T-helper 2 cell treated with Interferon-gamma antibody and Interleukin-4, amounts not matched to agents 5 μg/mL and 100 μg/mL, for 36 hours (primary cell): ENCODE measurements at regions not wholly inside any gene's neighbourhood (a gene's known extent, or its start where the extent isn't known, plus 50 kb on each side); places are given as distances from the start of the nearest gene placed in this dataset.
"Not testable (repeated sequence)": the region's sequence is repeated elsewhere in the genome, so short reads cannot be mapped to it uniquely, and the experiment has no call there.

Source experiments
- DNase-seq: peaks from one replicate; pipeline ENCODE4 v3.0.0; 2021; ENCODE audit warnings: low spot score
- H3K27ac Mint-ChIP-seq: one replicate; pipeline ENCODE4 v1.8.0; 2021; ENCODE audit warnings: mild to moderate bottlenecking, mixed read lengths
- H3K27me3 Mint-ChIP-seq: one replicate; pipeline ENCODE4 v1.8.0; 2021; ENCODE audit warnings: low read depth, mixed read lengths
- H3K36me3 Mint-ChIP-seq: one replicate; pipeline ENCODE4 v1.8.0; 2021; ENCODE audit warnings: low read depth, mixed read lengths
- H3K4me1 Mint-ChIP-seq: one replicate; pipeline ENCODE4 v1.8.0; 2021; ENCODE audit warnings: low read depth, mixed read lengths
- H3K4me3 Mint-ChIP-seq: one replicate; pipeline ENCODE4 v1.8.0; 2022; ENCODE audit warnings: mild to moderate bottlenecking, moderate library complexity, mixed read lengths
- H3K9me3 Mint-ChIP-seq: one replicate; pipeline ENCODE4 v1.8.0; 2021; ENCODE audit warnings: mixed read lengths

DNA sequence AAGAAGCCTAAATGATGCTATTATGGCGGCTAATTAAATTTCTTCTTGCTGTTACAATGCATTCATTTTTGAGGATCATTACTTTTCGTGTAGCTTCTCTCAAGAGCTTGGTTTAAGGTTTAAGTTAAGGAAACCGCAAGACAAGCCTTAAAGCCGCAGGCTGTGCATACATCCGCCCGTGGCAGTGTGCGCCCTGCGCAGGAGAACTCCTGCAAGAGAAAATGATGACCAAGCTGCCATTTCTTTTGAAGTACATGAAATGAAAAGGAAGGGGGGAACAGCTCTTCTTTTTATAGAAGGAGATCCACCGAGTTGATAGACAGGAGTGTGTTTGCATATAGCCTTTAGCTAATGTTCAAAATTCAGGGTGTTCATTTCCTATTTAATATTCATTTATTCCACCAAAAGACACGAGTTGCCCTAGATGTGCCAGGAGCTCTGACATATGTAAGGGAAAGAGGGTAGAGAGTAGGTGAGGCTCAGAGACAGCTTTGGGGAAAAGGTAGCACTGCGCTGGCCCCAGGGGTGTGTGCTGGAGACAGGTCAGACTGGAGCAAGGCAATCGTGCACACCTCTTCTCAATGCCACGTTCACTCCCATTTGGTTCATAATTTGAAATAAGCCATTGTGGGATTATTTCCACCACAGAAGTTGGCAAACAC lies 112.1 kb upstream of the LDB2 start:
- no peaks in the 10 kb centered on the region for H3K36me3 Mint-ChIP-seq
- H3K4me1 Mint-ChIP-seq, result no peaks in the 10 kb centered on the region
- H3K4me3 Mint-ChIP-seq, result no peak overlapping the region
- H3K9me3 Mint-ChIP-seq, result no peaks in the 10 kb centered on the region
- no peak for DNase-seq
- H3K27ac Mint-ChIP-seq, result no peak overlapping the region
- H3K27me3 Mint-ChIP-seq, result no peaks in the 10 kb centered on the region

DNA sequence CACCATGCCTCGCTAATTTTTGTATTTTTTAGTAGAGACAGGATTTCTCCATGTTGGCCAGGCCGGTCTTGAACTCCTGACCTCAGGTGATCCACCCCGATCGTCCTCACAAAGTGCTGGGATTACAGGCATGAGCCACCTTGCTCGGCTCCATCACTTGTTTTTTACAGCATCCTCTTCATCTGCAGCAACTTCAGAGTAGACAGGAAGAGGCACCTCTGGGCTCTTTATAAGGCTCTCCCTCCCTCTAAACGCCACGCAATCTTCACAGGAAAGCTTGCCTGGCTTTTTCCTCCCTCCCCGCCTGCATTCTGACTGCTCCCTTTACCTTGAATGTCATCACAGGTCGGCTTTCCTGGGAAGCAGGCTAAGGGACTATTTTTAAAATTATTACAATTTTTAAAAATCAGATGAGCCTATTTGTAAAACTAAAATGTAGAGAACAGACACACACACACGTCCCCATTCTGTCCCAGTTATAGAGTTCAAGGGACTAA lies 111.5 kb upstream of the LDB2 start:
- Mint-ChIP-seq H3K27me3 (no peaks in the 10 kb centered on the region), H3K4me3 (no peak overlapping the region), H3K4me1 (no peaks in the 10 kb centered on the region), H3K27ac (no peak overlapping the region), H3K36me3 (no peaks in the 10 kb centered on the region), H3K9me3 (no peaks in the 10 kb centered on the region)
- no peak for DNase-seq

DNA sequence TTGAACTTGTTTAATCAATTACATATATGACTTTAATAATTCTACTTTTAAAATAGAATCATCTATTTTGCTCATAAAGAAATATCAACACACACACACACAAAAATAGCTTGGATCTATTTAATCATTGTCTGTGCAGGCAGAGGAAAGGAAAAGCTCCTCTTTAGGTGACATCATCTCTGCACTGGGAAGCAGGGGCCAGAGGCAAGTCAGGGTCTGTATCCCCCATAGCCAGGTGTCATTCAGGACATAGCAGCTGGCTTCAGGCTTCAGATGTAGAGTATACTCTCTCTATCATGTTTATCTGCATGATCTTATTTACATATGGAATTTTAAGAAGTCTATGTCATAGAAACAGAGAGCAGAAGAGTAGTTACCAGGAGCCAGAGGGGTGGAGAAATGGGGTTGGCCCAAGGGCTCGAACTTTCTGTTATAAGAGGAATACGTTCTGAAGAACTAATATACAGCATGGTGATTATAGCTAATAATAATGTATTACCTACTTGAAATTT lies 110.4 kb upstream of the LDB2 start:
- no peak overlapping the region for H3K27ac Mint-ChIP-seq
- no peaks in the 10 kb centered on the region for H3K27me3 Mint-ChIP-seq
- no peak overlapping the region for H3K4me3 Mint-ChIP-seq
- H3K9me3 Mint-ChIP-seq, result no peaks in the 10 kb centered on the region
- no peak for DNase-seq
- H3K4me1 Mint-ChIP-seq, result no peaks in the 10 kb centered on the region
- no peaks in the 10 kb centered on the region for H3K36me3 Mint-ChIP-seq

DNA sequence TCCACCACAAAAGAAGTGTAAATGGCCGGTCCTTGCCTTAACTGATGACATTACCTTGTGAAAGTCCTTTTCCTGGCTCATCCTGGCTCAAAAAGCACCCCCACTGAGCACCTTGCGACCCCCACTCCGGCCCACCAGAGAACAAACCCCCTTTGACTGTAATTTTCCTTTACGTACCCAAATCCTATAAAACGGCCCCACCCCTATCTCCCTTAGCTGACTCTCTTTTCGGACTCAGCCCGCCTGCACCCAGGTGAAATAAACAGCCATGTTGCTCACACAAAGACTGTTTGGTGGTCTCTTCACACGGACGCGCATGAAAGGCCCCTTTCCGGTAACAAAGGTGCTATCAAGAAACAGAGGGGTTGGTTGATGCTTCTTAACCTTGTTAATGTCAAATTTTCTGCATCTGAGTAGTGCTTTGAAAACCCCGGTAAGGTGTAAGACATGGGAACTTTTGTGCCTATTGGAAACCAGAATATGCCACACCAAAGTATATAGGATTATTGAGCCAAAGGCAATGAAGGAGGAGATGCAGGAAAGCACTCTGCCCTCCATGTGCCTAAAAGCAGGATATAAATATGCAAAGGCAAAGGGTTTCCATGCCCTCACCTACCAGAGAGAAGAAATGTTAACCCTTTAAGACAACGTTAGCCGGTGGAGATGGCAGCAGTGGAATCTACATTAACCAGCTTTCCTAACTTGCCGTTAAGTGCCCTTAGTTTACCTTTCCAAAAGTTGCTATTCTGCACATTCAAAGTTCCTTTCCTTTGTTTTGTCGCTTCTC lies 105.4 kb upstream of the LDB2 start:
- not testable (repeated sequence) for H3K27ac Mint-ChIP-seq, DNase-seq, H3K9me3 Mint-ChIP-seq, H3K4me3 Mint-ChIP-seq, H3K4me1 Mint-ChIP-seq, H3K36me3 Mint-ChIP-seq, H3K27me3 Mint-ChIP-seq

DNA sequence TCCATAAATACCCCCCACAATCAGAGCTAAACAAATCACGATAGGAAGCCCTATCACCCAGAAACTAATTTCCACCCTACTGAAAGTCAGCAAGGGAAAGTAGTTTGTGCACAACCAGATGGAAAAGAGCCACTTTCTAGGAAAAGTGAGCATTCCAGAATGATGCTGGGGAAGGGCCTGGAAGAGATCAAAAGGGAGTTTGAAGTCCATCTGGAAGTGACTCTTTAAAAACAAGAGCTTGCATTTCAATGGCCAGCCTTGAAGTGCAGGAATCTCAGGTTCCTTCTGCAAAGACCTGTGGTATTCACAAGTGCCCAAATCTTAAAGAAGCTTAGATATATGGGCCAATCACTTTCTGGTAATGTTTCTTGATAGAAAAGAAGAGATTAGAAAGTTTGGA lies 97.0 kb upstream of the LDB2 start:
- Mint-ChIP-seq H3K36me3 (no peaks in the 10 kb centered on the region), H3K27me3 (no peaks in the 10 kb centered on the region), H3K4me3 (no peak overlapping the region), H3K27ac (no peak overlapping the region), H3K9me3 (no peaks in the 10 kb centered on the region), H3K4me1 (no peaks in the 10 kb centered on the region)
- DNase-seq, result no peak

DNA sequence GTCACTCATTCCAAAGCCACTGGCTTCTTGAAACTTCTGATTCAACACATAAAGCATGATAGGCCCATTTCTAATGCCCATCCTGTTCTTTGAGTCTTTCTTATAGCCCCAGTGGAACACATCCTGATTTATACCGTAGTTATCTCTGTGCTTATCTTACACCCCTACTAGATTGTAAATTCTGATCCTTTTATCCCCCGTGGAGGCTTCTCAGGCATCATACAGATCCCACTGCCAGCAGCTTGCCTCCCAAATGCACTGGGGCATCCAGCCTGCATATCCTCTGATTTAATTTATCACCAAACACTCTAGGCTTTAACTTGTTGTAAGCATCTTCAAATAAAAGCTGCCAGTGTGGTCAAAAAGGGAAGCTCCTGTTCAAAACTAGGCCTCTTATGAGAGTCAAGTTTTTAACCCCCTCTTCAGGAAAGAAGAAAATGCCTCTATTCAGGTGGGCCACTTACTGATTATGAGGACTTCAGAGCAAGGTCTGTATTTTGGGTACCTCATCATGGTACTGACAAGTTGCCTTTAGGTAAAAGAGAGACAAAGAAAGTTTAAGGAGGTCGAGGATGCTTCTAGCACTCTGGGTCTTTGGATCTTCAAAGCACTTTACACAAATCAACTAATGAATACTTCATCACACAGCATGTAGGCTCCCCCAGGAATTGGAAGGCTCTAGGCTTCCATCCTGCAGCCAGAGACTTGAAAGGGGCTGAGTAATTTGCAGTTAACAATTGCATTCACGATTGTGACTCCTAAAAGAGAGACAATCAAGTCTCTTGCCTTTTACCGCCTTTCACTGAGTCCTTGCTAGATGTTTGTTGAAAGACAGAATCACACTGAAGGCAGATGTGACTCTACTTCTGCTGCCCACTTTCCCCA lies 95.8 kb upstream of the LDB2 start:
- no peak overlapping the region for H3K4me3 Mint-ChIP-seq
- no peaks in the 10 kb centered on the region for H3K9me3 Mint-ChIP-seq
- no peak for DNase-seq
- H3K27me3 Mint-ChIP-seq, result no peaks in the 10 kb centered on the region
- H3K27ac Mint-ChIP-seq, result no peak overlapping the region
- no peaks in the 10 kb centered on the region for H3K36me3 Mint-ChIP-seq
- H3K4me1 Mint-ChIP-seq, result no peaks in the 10 kb centered on the region

DNA sequence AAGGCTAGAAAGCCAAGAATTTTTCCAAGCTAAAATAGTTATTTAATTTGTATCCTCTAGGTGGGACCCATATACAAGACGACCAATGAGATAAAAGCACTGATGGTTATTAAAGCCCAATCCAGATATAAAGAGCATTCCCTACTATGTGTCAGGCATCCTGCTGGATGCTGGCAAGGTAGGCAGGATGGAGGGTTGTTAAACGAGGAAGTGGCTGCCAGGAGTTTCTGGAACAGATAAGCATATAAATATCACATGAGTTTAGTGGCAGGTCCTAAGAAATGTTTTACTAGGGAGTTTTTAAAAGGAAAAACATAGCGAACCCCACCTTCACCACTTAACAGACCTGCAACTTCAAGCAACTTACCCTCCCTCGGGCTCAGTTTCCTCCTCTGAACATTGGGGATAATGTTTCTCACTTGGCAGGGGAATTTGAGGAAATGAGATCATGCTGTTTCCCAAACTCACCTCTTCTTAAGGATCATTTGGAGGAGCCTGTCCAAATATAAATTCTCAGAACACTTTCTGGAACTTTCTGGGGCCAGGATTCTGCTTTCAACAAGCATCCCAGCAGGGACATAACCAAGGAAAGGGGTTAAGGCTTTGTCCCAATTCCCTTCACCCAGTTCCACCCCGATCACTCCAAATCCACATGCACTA lies 94.3 kb upstream of the LDB2 start:
- no peak for DNase-seq
- no peaks in the 10 kb centered on the region for H3K27me3 Mint-ChIP-seq
- H3K4me3 Mint-ChIP-seq, result no peak overlapping the region
- no peaks in the 10 kb centered on the region for H3K36me3 Mint-ChIP-seq
- no peaks in the 10 kb centered on the region for H3K4me1 Mint-ChIP-seq
- H3K27ac Mint-ChIP-seq, result no peak overlapping the region
- no peaks in the 10 kb centered on the region for H3K9me3 Mint-ChIP-seq

DNA sequence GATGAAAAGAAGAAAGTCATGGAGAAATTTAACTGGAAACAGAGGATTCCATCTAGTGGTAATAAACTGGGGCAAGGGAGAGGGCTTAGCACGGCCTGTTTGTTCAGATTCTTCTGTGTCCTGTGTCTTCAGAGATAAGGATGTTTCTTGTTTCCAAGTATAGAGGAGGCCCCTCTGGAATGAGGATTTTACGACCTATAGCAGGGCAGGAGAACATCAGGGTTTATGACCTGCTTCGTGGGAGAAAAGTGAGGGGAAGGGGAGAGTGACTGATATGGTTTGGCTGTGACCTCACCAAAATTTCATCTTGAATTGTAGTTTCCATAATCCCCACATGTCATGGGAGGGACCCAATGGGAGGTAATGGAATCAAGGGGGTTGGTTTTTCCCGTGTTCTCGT lies 93.0 kb upstream of the LDB2 start:
- Mint-ChIP-seq H3K27me3 (no peaks in the 10 kb centered on the region), H3K27ac (no peak overlapping the region), H3K9me3 (no peaks in the 10 kb centered on the region), H3K4me3 (no peak overlapping the region), H3K36me3 (no peaks in the 10 kb centered on the region), H3K4me1 (no peaks in the 10 kb centered on the region)
- DNase-seq, result no peak

DNA sequence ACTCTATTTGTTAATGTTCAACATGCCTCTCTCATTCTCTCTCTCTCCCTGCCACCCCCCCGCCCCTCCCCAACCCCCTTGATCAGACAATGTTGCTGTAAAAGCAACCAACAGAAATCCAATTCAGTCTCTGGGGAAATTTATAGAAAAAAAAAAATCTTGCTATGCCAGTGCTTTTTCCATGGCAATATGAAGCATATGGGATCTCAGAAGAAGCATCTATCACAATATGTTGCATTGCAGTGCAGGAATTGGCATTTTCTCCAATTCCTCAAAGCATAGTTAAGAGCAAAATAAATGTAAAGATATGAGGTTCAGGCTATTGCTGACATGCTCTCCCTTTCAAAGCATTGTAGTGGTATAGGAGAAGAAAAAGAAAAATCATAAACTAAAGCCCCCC lies 90.9 kb upstream of the LDB2 start:
- no peak overlapping the region for H3K27ac Mint-ChIP-seq
- no peaks in the 10 kb centered on the region for H3K9me3 Mint-ChIP-seq
- DNase-seq, result no peak
- H3K4me3 Mint-ChIP-seq, result no peak overlapping the region
- no peaks in the 10 kb centered on the region for H3K4me1 Mint-ChIP-seq
- no peaks in the 10 kb centered on the region for H3K36me3 Mint-ChIP-seq
- no peaks in the 10 kb centered on the region for H3K27me3 Mint-ChIP-seq

DNA sequence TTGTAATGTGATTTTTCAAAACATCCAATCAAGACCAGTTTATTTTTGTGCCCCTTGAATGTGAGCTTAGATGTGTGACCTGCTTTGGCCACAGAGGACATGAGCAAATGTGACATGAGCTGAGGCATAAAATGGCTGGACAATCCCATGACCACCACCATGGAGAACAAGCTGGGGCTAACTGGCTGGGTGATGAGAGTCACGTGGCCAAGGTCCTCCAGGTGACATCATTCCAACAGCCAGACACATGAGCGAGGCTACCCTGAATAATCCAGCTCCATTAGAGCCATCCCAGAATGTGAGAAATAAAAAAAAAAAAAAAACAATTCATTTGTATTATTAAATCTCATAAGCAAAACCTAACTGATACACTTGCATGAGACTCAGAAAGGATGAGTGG lies 90.4 kb upstream of the LDB2 start:
- H3K27me3 Mint-ChIP-seq, result no peaks in the 10 kb centered on the region
- no peak for DNase-seq
- H3K9me3 Mint-ChIP-seq, result no peaks in the 10 kb centered on the region
- H3K4me3 Mint-ChIP-seq, result no peak overlapping the region
- H3K27ac Mint-ChIP-seq, result no peak overlapping the region
- no peaks in the 10 kb centered on the region for H3K4me1 Mint-ChIP-seq
- no peaks in the 10 kb centered on the region for H3K36me3 Mint-ChIP-seq

DNA sequence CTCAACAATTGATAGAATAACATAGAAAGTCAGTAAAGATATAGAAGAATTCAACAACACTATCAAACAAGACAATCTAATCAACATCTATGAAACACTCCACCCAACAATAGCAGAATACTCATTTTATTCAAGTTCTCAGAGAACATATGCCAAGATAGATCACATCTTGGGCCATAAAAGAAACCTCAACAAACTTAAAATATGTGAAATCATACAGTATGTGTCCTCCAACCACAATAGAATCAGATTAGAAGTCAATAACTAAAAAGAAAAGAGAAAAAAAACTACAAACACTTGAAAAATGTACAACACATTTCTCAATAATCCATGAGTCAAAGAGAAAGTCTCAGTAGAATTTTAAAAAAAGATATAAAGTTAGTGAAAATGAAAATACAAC lies 78.6 kb upstream of the LDB2 start:
- Mint-ChIP-seq H3K9me3 (no peaks in the 10 kb centered on the region), H3K27ac (no peak overlapping the region), H3K36me3 (no peaks in the 10 kb centered on the region), H3K4me3 (no peak overlapping the region), H3K4me1 (peaks cover 2% of the 10 kb centered on the region), H3K27me3 (no peaks in the 10 kb centered on the region)
- no peak for DNase-seq

DNA sequence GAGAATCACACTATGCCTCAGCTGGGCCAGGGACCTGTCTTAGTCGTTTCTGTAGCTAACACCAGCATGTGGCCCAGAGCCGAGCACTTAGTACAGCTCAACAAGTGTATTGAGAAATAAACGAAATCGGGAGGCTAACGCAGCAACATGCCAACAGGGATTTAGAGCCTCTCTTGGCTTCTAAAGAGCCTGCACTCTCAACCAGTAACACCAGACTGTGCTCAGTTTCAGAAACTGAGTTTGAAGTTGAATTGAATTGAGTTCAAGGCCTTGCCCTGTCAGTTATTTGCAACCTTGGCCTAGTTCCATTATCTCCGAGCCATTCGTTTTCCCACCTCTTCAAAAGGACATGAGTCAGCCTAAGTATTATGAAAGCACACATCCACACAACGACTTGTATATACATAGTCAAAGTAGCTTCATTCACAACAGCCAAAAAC lies 71.3 kb upstream of the LDB2 start:
- H3K4me1 Mint-ChIP-seq, result no peaks in the 10 kb centered on the region
- no peaks in the 10 kb centered on the region for H3K36me3 Mint-ChIP-seq
- H3K27ac Mint-ChIP-seq, result no peak overlapping the region
- H3K27me3 Mint-ChIP-seq, result no peaks in the 10 kb centered on the region
- DNase-seq, result no peak
- no peak overlapping the region for H3K4me3 Mint-ChIP-seq
- H3K9me3 Mint-ChIP-seq, result no peaks in the 10 kb centered on the region

DNA sequence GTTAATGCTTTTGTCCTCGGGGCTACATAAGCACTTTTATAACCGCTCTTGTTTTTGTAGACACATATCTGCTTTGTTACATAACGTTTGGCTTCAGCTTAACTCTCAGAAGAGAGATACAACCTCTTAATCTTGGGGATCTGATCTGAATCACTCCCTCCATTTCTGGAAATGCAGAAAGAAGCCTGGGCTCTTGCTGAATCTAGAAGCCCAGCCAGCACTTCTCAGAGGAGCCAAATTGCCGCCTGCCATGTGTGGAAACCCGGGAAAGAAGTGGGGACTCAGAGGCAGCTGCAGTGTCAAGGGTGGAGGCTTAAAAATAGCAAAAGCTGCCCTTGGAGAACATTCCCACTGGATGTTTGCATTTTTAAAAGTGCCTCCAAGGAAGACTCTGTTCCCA lies 69.3 kb upstream of the LDB2 start:
- no peaks in the 10 kb centered on the region for H3K9me3 Mint-ChIP-seq
- H3K4me3 Mint-ChIP-seq, result no peak overlapping the region
- no peak for DNase-seq
- no peaks in the 10 kb centered on the region for H3K36me3 Mint-ChIP-seq
- no peaks in the 10 kb centered on the region for H3K27me3 Mint-ChIP-seq
- H3K4me1 Mint-ChIP-seq, result no peaks in the 10 kb centered on the region
- no peak overlapping the region for H3K27ac Mint-ChIP-seq
